IPS-18c (cell line): ENCODE measurements at regions not wholly inside any gene's neighbourhood (a gene's known extent, or its start where the extent isn't known, plus 50 kb on each side); places are given as distances from the start of the nearest gene placed in this dataset.

Source experiments
- H3K4me3 ChIP-seq: 2 replicates; pipeline ENCODE4 v1.7.0; 2013; ENCODE audit warnings: low read depth, mild to moderate bottlenecking, low read length, moderate library complexity; ENCODE audit not compliant: insufficient read depth
- H3K9me3 ChIP-seq: one replicate; pipeline ENCODE4 v1.6.1; 2013; ENCODE audit warnings: mild to moderate bottlenecking, low read length, moderate library complexity; ENCODE audit not compliant: control insufficient read depth, insufficient read depth

DNA sequence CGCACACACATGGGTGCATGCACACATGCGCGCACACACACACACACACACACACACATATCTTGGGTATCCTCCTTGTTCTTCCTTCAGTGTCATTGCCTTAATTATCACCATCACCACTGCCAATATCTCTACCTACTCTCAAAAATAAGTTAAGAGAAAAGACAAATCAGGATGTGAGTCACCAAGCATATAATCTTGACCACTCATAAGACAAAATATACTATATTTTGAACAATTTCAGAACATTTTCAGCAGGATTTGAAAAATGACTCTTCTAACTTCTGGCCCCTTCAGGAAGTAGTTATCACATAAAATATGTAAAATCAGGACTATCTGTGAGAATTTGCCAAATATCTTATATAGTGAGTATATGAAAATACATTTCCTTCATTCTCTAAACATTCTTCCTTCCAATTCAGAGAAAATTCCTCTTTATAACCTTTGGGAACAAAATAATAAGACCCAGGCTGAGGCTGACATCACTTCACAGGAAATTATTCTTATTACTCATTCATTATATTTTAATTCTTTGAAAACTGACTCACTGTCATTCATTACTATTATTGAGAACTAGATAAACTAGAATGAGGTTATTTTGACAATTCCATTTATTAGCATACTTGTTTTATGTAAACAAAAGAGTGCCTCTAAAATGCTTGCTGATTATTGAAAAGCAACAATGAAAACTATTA is 772.0 kb upstream of the ACO1 start:
- no peak overlapping the region for H3K4me3 ChIP-seq
- no peaks in the 10 kb centered on the region for H3K9me3 ChIP-seq

DNA sequence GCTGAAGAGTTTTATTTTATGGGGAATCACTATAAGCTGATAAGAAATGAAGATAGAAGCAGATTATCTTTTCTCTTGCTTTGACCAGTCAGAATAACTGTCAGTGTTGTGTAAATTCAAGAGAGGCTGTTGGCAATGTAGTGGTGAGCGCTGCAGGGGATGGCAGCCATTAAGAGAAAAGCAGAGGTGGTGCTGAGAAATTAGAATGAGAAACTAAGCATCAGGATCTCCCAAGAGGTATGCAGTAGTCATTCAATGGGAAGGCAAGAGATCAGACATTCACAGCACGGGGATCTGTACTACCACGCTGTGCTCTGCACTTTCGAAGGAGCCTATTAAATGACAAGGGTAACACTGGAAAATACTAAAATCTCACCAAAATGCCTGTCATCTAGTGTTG is 768.5 kb upstream of the ACO1 start:
- no peak overlapping the region for H3K4me3 ChIP-seq
- no peaks in the 10 kb centered on the region for H3K9me3 ChIP-seq

DNA sequence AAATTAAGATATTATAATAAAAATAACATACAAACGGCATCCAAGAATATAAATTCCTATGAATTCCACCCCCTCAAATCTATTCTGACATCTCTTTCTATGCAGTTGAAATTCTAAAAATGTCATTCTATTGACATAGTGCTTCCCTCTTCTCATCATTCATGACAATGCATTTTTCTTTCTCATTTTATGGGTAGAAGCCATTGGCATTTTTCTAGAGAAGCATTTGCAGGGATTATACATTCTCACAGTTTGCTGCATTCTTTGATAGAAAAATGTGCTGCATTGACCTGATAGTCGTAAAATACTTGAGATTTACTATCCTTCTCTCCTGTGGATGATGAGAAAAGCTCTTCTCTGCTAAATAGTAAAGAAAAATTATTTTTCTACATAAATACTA is 760.9 kb upstream of the ACO1 start:
- H3K9me3 ChIP-seq: no peaks in the 10 kb centered on the region
- no peak overlapping the region for H3K4me3 ChIP-seq

DNA sequence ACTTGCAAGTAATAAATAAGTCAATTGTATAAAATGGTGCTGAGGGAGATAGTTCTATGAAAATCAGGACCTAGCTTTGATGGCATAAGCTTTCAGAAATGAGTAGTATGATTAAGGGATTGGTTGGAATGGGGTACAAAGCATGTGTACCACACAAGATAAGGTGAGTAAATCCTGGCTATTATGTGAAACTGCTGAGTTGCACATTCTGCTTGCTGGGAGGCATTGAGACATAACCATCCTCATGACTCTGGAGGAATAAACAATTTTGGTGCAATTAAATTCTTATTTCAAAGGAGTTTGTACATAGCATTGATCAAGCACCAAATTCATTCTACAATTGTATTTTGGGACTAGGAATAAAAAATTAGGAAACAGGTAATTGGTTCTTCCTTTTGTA is 755.2 kb upstream of the ACO1 start:
- no peak overlapping the region for H3K4me3 ChIP-seq
- no peaks in the 10 kb centered on the region for H3K9me3 ChIP-seq

DNA sequence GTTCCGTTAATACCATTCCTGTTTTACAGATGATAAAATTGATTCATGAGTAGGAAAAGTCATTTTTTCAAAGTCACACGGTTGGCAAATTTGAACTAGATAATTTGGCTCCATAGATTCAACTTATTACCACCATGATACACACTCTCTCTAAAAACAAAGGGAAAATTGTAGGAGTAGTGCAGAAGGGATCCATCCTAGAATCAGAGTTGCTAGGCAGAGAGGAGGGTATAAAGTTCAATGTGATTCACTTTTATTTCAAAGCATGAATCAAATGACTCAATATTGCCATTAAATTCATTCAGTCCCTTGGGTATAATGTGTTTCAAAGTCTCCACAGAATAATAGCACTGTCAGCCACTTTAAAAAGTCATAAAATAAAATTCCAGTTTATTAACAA is 747.2 kb upstream of the ACO1 start:
- Histone ChIP-seq H3K4me3 (no peak overlapping the region), H3K9me3 (no peaks in the 10 kb centered on the region)

DNA sequence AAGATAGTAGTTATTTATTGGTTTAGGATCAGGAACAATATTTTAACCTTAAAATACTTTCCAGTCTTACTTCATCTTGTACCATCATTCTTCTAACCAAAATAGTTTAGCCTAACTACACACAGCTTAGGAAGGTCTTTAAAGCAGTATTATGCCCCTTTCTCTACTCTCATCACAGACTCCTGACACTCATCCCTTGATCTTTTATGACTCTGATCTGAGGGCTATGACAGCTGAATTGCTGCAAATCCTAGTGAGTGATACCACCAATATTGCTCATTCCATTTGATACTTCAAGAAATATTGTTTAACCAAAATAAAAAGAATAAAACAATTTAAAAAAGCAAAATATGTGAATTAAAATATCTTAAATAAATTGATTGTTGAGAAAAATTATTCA is 746.6 kb upstream of the ACO1 start:
- Histone ChIP-seq H3K4me3 (no peak overlapping the region), H3K9me3 (no peaks in the 10 kb centered on the region)

DNA sequence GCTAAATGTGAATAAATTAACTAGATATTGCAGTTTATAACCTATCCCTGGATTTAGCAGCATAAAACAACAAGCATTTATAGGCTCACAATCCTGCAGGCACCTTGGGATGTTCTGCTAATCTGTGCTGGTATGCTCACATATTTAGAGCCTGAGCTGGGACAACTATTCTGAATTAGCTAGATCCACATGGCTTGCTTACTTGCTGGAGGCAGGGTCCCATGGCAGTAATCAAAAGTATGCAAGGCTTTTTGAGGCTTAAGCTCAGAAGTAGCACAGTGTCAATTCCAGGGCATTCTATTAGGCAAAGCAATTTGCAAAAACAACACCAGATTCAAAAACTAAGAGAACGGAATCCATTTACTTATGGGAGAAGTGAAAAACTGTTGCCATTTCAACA is 745.0 kb upstream of the ACO1 start:
- H3K4me3 ChIP-seq: no peak overlapping the region
- no peaks in the 10 kb centered on the region for H3K9me3 ChIP-seq

DNA sequence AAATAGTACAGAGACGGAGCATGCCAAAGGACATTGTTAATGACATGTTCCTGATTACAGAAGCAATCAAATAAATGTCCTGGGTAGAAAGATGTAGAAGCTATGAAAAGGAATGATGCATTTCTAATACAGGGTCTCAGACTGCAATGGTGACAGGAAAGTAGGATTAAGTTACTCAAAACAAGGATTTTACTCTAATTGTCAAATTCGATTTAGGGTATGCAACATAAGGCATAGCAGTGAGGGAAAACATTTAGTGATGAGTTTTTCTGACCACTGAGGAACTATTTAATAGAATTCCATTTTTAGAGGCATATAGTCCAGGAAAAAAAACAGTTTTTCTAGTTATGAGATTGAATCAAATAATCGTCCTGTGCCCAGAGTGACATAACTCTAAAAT is 715.1 kb upstream of the ACO1 start:
- Histone ChIP-seq H3K4me3 (no peak overlapping the region), H3K9me3 (no peaks in the 10 kb centered on the region)

DNA sequence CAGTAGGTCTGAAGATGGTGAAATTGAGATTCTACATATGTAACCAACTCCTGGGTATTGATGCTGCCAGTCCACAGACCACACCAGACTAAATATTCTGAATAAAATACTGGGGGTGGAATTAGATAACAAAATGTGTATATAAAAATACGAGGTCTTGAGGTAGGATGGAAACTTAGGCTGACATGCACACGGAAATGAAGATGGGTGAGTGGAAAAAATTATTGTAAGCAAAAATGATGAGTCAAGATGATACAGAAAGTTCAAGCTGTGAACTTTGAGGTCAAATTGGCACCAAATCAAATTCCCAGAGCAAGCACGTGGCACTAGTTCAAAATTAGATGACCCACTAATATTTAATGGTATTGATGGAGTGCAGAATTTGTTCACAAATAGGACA is 713.4 kb upstream of the ACO1 start:
- no peak overlapping the region for H3K4me3 ChIP-seq
- H3K9me3 ChIP-seq: no peaks in the 10 kb centered on the region

DNA sequence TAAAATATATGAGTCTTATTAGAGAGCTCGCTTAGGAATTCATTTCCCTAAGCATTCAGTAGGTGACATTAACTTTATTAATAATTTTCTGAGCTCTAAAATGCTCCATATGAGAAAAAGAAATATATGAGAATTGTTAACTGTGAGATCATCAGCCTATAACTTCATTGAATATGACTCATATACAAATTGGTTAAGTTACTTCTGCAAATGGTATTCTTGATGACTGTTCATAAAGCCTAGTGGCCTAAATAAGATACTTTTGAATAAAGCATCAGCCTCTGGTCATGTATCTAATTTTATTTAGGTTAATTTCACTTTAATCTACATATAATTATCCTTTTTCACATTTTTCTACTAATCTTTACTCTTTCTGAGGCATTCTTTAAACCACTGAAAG is 710.2 kb upstream of the ACO1 start:
- H3K9me3 ChIP-seq: no peaks in the 10 kb centered on the region
- no peak overlapping the region for H3K4me3 ChIP-seq

DNA sequence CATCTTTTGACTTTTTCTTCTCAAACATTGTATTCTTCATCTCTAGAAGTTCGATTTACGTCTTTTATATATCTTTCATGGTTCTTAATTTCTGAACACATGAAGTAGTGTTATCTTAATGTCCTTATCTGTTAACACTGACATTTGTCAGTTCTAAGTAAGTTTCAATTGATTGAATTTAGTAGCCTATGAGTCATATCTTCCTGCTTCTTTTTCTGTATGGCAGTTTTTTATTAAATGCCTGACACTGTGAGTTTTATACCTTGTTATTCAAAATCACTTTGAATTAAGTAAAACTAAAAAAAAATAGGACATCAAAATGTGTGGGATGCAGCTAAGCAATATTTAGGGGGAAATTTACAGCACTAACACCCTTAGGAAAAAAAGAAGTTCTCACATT is 707.0 kb upstream of the ACO1 start:
- H3K9me3 ChIP-seq: no peaks in the 10 kb centered on the region

DNA sequence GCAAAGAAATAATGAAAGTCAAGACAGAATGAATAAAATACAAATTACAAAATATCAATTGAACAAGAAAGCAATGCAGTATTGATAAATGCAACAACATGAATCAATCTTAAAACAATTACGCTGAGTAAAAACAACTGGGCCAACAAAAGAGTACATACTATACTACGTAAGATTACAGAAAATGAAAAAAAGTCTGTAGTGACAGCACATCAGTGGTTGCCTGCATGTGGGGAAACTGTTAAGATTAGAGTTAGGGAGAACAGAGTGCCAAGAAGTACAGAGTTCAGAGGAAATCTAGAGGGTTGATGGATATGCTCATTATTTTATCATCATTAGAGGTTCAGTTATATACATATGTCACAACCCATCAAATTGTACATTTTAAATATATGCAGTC is 706.6 kb upstream of the ACO1 start:
- Histone ChIP-seq H3K9me3 (no peaks in the 10 kb centered on the region), H3K4me3 (no peak overlapping the region)

More for the DNA sequence above, 707.0 kb upstream of the ACO1 start:
- no peak overlapping the region for H3K4me3 ChIP-seq

DNA sequence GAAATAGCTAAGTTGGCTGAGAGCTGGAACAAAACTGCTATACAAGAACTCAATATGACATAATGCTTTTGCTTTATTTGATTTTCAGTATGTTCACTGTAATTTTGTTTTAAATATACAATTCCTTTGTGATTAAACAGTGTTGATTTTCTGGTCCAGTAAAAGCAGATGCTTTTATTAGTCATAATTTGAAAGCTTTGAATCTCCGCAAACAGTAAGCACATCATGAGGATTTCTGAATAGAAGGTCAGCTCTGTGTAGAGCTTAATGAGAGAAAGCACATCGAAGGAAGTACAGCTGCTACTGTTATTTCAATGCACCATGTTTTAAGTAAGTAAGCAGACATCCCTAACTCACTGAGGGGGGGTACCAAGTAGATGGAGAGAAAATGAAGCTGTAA is 701.3 kb upstream of the ACO1 start:
- Histone ChIP-seq H3K9me3 (no peaks in the 10 kb centered on the region), H3K4me3 (no peak overlapping the region)

DNA sequence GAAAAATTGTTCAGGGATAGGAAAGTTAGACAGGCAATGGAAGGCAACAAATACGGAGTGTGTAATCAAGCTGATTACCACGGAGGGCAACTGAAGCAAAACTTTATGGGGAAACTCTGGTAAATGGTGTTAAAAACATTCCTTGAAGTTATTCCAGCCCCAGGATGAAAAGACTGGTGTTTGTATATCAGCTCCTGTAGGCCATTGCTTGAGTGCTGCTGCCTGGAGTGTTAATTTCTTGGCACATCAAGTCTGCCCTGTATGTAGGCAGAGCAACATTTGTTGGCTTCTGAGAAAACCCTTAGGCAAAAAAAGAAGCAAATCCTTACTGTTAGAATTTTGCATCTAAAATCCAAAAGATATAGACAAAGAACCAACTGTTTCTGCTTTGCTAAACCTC is 686.5 kb upstream of the ACO1 start:
- no peak overlapping the region for H3K4me3 ChIP-seq
- H3K9me3 ChIP-seq: no peaks in the 10 kb centered on the region

DNA sequence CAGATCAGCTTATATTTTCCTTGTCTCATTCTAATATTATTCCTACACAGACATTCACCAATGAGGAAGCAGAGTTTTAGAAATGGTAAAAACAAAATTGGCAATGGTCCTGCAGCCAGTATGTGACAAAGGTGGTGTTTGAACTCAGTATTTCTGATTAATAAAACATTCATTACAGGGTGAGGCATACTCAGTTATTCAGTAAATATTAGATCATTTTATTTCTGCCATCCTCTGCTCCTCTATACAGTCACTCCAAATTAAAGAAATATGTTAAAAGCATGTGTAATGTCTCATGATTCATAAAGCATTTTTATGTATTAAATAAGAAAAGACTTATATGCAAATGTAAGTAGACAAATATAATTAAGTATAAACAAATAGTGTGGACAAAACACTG is 684.6 kb upstream of the ACO1 start:
- Histone ChIP-seq H3K9me3 (no peaks in the 10 kb centered on the region), H3K4me3 (no peak overlapping the region)

DNA sequence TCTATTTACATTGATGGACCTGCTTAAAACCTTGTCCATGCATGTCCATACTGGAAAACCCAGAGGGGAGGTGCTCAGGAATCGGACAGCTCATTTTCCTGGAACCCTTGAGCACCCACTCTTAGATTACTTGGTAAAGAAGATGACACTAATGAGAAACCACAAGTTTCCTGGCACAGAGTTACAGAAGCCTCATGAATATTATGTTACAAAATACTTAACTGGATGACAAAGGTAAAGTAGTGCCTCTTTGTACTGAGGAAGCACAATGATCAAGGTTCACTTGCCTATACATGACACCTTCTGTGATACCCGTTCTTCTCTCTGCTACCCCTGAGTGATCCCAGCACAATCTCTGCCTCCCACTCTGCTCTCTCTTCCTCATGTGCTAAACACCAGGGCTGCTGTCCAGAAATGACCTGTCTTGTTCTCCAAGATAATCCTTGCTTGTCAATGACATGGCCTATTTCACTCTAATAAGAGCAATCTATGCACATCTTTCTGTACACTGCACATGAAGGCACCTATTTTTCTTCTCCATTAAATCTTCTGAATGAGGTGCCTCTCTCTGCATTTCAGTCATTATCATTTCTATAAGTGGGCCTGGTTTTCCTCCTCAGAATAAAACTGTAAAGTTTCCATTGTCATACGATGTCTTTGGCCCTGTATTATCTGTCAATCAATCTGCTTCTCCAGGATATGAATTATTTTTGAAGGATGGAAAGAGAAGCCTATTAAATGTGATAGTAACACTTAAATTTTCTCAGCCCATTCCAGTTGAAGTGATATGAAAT is 684.0 kb upstream of the ACO1 start:
- Histone ChIP-seq H3K4me3 (no peak overlapping the region), H3K9me3 (no peaks in the 10 kb centered on the region)

DNA sequence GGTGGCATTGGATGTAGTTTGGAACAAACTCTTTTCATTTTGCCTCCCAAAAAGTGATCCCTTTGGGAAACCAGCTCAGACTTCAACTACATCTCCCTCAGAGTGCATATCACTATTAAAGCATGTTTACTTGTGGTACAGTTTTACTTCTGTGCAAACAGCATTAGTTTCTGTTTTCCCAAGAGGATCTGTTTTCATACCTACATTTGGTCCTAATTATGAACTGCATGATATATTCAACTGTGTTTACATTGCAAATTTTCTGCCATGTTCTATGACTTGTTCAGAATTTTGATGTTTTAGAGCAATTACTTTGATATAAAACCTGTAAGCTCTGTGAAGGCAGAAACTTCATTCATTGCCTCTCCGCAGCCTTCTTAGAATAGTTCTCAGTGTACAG is 681.5 kb upstream of the ACO1 start:
- H3K9me3 ChIP-seq: no peaks in the 10 kb centered on the region
- H3K4me3 ChIP-seq: no peak overlapping the region

DNA sequence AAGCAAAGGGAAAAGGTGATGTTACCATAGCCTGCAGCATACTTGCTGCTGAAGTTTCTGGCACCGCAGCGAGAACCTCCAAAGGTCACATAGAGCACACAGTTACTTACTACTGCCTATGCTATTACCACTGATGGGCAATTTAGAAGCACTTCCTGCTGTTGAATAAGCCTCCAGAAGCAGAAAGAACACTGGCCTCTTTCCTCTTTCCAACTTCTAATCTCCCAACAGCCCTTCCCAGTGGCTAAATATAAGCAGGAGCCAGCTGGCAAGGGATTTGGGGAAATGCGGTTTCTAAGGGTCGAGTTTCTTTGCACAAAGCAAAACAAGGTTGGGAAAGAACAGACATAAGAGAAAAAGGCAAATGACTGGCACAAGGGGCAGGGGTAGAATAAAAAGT is 669.2 kb upstream of the ACO1 start:
- H3K9me3 ChIP-seq: no peaks in the 10 kb centered on the region
- no peak overlapping the region for H3K4me3 ChIP-seq

DNA sequence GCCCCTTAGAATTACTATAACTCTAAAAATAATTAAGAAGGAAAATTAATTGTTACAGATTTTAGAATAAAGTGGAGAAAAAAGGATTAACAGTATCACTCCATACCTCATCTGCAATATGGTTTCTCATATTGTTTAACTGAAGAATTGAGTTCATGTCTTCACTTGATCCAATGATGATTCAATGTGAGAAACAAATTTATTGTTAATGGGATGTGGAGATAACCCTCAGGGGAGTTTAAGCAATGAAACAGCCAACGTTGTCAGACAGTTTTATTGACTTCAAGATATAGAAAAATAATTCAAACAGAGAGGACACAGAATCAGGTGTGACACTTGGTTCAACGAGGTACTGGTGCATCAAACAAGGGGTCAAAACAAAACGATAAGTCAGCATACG is 665.2 kb upstream of the ACO1 start:
- no peaks in the 10 kb centered on the region for H3K9me3 ChIP-seq
- H3K4me3 ChIP-seq: no peak overlapping the region
